ENCODE measurements at regions not wholly inside any gene's neighbourhood (a gene's known extent, or its start where the extent isn't known, plus 50 kb on each side); places are given as distances from the start of the nearest gene placed in this dataset.

DNA sequence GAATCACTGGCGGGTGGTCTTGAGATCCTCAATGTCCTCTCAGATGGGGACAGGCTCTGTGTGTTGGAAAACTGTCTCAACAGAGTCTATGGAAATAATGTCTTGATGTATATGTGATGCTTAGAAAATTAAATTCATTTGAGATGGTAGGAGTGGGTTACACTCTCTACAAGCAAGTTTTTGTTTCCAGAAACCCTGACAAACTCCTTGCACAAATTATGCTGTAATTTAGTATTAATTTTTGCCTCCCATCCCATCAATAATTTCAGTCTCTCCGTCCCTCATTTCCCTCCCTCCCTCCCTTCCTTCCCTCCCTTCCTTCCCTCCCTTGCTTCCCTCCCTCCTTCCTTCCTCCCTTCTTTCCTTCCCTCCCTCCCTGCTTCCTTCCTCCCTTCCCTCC, 488.0 kb upstream of the C16orf82 start:
- TF ChIP-seq, protein P1, sequence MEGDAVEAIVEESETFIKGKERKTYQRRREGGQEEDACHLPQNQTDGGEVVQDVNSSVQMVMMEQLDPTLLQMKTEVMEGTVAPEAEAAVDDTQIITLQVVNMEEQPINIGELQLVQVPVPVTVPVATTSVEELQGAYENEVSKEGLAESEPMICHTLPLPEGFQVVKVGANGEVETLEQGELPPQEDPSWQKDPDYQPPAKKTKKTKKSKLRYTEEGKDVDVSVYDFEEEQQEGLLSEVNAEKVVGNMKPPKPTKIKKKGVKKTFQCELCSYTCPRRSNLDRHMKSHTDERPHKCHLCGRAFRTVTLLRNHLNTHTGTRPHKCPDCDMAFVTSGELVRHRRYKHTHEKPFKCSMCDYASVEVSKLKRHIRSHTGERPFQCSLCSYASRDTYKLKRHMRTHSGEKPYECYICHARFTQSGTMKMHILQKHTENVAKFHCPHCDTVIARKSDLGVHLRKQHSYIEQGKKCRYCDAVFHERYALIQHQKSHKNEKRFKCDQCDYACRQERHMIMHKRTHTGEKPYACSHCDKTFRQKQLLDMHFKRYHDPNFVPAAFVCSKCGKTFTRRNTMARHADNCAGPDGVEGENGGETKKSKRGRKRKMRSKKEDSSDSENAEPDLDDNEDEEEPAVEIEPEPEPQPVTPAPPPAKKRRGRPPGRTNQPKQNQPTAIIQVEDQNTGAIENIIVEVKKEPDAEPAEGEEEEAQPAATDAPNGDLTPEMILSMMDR (IDR thresholded peaks at IDR 0.05; ENCODE audit: low read depth, low read length), result no peak
- no peak for TF ChIP-seq POLR2A (IDR thresholded peaks at IDR 0.05; ENCODE audit: extremely low read depth, insufficient read length)
